Keratinocyte (primary cell): ENCODE measurements at regions not wholly inside any gene's neighbourhood (a gene's known extent, or its start where the extent isn't known, plus 50 kb on each side); places are given as distances from the start of the nearest gene placed in this dataset.
A peak's percentile ranks its signal among the peaks of the same experiment; 100 is the strongest.

Experiments used
- DNase-seq: peaks from one replicate; pipeline ENCODE4 v3.0.0-alpha.2; 2011; ENCODE audit warnings: low read depth, missing footprints, low spot score
- FAIRE-seq: peaks from 2 replicates; lab custom pipeline; 2011; peaks lifted over from hg19 to GRCh38; lab: Jason Lieb, UNC
- H2AFZ ChIP-seq: 2 replicates; pipeline ENCODE4 v1.6.0; 2012; ENCODE audit warnings: low read length, control low read depth, inconsistent platforms; ENCODE audit not compliant: control insufficient read depth
- H3K27ac ChIP-seq: 2 replicates; pipeline ENCODE4 v1.5.1; 2011; ENCODE audit warnings: low read length; ENCODE audit not compliant: control insufficient read depth, insufficient read depth
- H3K27me3 ChIP-seq: 3 replicates; pipeline ENCODE4 v1.6.0; 2011; ENCODE audit warnings: low read length; ENCODE audit not compliant: control insufficient read depth, insufficient read depth; ENCODE audit errors: extremely low read depth
- H3K36me3 ChIP-seq, 2 experiments: 2 replicates in 1 of 2; 3 replicates in 1 of 2; pipeline ENCODE4 v1.5.1; 2011; ENCODE audit warnings: low read length in 2 of 2, mild to moderate bottlenecking in 1 of 2; ENCODE audit not compliant: control insufficient read depth in 2 of 2, insufficient read depth in 2 of 2; ENCODE audit errors: extremely low read depth in 1 of 2
- H3K4me1 ChIP-seq: 3 replicates; pipeline ENCODE4 v1.5.1; 2011; ENCODE audit warnings: low read length; ENCODE audit not compliant: control insufficient read depth, insufficient read depth; ENCODE audit errors: extremely low read depth
- H3K4me2 ChIP-seq: 3 replicates; pipeline ENCODE4 v1.6.0; 2011; ENCODE audit warnings: low read depth, low read length; ENCODE audit not compliant: control insufficient read depth, insufficient read depth; ENCODE audit errors: extremely low read depth
- H3K4me3 ChIP-seq, 3 experiments: fragments of 200-600 bp in 1 of 3; sonication (generic) in 1 of 3; 2 replicates in 2 of 3; 3 replicates in 1 of 3; pipeline ENCODE4 v1.5.1; 2011 to 2016; ENCODE audit warnings: low read length in 3 of 3, mild to moderate bottlenecking in 3 of 3, control low read depth in 2 of 3, inconsistent platforms in 1 of 3, low read depth in 1 of 3, mixed read lengths in 1 of 3, mixed run types in 1 of 3, moderate library complexity in 1 of 3; ENCODE audit not compliant: control insufficient read depth in 2 of 3, insufficient read depth in 2 of 3; ENCODE audit errors: extremely low read depth in 1 of 3
- H3K79me2 ChIP-seq: 2 replicates; pipeline ENCODE4 v1.6.0; 2012; ENCODE audit warnings: low read length; ENCODE audit not compliant: control insufficient read depth, insufficient read depth
- H3K9ac ChIP-seq: 3 replicates; pipeline ENCODE4 v1.6.0; 2011; ENCODE audit warnings: low read length; ENCODE audit not compliant: control insufficient read depth, insufficient read depth; ENCODE audit errors: extremely low read depth
- H3K9me1 ChIP-seq: 3 replicates; pipeline ENCODE4 v1.6.0; 2011; ENCODE audit warnings: low read length; ENCODE audit not compliant: control insufficient read depth, insufficient read depth; ENCODE audit errors: extremely low read depth
- H3K9me3 ChIP-seq: 2 replicates; pipeline ENCODE4 v1.5.1; 2012; ENCODE audit warnings: low read depth, low read length; ENCODE audit not compliant: control insufficient read depth
- H4K20me1 ChIP-seq: 3 replicates; pipeline ENCODE4 v1.6.0; 2011; ENCODE audit warnings: low read length; ENCODE audit not compliant: control insufficient read depth, insufficient read depth; ENCODE audit errors: extremely low read depth
- EZH2 ChIP-seq: IDR thresholded peaks from one replicate; pipeline ENCODE4 v1.6.1; 2012; ENCODE audit warnings: inconsistent platforms, mild to moderate bottlenecking, low read length, moderate library complexity
- dilution Hi-C: fragments of 300-500 bp; cut with MboI; formaldehyde crosslinking; loops from one replicate; pipeline ENCODE4 v1.7.0; 2020; ENCODE audit warnings: low sequenced_read_pairs; ENCODE audit not compliant: extremely low pct_ligation_motif_present
- TF ChIP-seq, protein P1 (sequence below), 3 experiments: IDR thresholded peaks in 1 of 3; conservative IDR thresholded peaks in 1 of 3; optimal IDR thresholded peaks in 1 of 3; 2 replicates in 2 of 3; 3 replicates in 1 of 3; pipeline versions ENCODE3 to v1.5.1; 2011; ENCODE audit warnings: low read length in 3 of 3, mild to moderate bottlenecking in 3 of 3, moderate library complexity in 2 of 3, control low read depth in 1 of 3, inconsistent platforms in 1 of 3; ENCODE audit not compliant: insufficient read depth in 2 of 3; ENCODE audit errors: extremely low read depth in 1 of 3

DNA sequence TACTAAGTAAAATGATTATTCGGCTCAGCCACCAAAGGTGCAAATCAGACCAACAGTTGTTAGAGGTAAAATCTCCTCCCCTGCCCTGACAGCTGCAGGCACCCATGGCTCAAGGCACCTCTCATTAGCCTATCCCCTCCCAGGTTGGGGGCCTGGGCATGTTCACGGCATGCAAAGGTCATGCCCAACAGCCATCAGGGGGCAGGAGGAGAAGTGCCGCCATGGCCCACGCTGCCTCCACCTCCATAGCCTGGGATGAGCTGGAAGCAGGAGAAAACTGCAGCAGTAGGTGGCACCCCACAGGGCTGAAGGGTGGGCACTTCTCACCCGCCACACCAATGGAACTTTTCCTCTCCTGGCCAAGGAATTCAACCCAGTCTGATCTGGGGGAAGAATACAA lies 146.4 kb upstream of the COX10 start:
- TF ChIP-seq, protein P1, sequence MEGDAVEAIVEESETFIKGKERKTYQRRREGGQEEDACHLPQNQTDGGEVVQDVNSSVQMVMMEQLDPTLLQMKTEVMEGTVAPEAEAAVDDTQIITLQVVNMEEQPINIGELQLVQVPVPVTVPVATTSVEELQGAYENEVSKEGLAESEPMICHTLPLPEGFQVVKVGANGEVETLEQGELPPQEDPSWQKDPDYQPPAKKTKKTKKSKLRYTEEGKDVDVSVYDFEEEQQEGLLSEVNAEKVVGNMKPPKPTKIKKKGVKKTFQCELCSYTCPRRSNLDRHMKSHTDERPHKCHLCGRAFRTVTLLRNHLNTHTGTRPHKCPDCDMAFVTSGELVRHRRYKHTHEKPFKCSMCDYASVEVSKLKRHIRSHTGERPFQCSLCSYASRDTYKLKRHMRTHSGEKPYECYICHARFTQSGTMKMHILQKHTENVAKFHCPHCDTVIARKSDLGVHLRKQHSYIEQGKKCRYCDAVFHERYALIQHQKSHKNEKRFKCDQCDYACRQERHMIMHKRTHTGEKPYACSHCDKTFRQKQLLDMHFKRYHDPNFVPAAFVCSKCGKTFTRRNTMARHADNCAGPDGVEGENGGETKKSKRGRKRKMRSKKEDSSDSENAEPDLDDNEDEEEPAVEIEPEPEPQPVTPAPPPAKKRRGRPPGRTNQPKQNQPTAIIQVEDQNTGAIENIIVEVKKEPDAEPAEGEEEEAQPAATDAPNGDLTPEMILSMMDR (optimal IDR thresholded peaks at IDR 0.05 in 1 of 3, IDR thresholded peaks at IDR 0.05 in 1 of 3, conservative IDR thresholded peaks at IDR 0.05 in 1 of 3; ENCODE audit: extremely low read depth in 1 of 3, insufficient read depth in 2 of 3, low read length in 3 of 3): no peak
- no peak for TF ChIP-seq EZH2
- Histone ChIP-seq H2AFZ (no peak overlapping the region), H4K20me1 (no peaks in the 10 kb centered on the region), H3K4me1 (no peaks in the 10 kb centered on the region), H3K9me3 (no peaks in the 10 kb centered on the region), H3K27ac (no peak overlapping the region), H3K36me3 (no peaks in the 10 kb centered on the region), H3K9me1 (no peaks in the 10 kb centered on the region), H3K27me3 (no peaks in the 10 kb centered on the region), H3K4me2 (no peak overlapping the region), H3K4me3 (no peak overlapping the region), H3K9ac (no peak overlapping the region), H3K79me2 (no peaks in the 10 kb centered on the region)
- FAIRE-seq (no peak), DNase-seq (no peak)
- dilution Hi-C loops: no loop called here

DNA sequence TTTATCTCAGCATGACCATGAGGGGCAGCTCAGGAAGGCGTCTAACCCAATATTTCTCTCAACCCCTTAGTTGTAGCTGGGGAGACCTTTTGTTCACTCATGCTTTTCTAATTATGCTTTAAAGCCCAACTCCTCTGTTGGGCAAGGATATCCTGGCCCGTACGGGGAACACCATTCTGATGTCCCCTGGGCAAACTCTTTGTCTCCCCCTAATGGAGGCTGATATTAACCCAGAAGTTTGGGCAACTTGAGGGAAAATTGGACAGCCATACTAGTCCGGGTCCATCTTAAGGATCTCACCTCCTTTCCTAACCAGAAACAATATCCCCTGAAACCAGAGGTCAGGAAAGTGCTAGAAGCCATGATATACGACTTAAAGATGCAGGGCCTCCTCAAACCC lies 143.7 kb upstream of the COX10 start:
- H3K9ac ChIP-seq: no peak overlapping the region
- dilution Hi-C loops: no loop called here
- no peaks in the 10 kb centered on the region for H3K9me1 ChIP-seq
- H4K20me1 ChIP-seq: no peaks in the 10 kb centered on the region
- H3K27ac ChIP-seq: no peak overlapping the region
- no peak for DNase-seq
- no peaks in the 10 kb centered on the region for H3K36me3 ChIP-seq
- H3K27me3 ChIP-seq: no peaks in the 10 kb centered on the region
- FAIRE-seq: no peak
- H3K9me3 ChIP-seq: no peaks in the 10 kb centered on the region
- no peak overlapping the region for H3K4me2 ChIP-seq
- TF ChIP-seq, protein P1 (optimal IDR thresholded peaks at IDR 0.05 in 1 of 3, IDR thresholded peaks at IDR 0.05 in 1 of 3, conservative IDR thresholded peaks at IDR 0.05 in 1 of 3; ENCODE audit: extremely low read depth in 1 of 3, insufficient read depth in 2 of 3, low read length in 3 of 3): peak; percentile 12 to 23 (median 20)
- no peak for TF ChIP-seq EZH2
- H3K79me2 ChIP-seq: no peaks in the 10 kb centered on the region
- no peaks in the 10 kb centered on the region for H3K4me1 ChIP-seq
- no peak overlapping the region for H2AFZ ChIP-seq
- no peak overlapping the region for H3K4me3 ChIP-seq
